Calu3 (cell line): ENCODE measurements at regions not wholly inside any gene's neighbourhood (a gene's known extent, or its start where the extent isn't known, plus 50 kb on each side); places are given as distances from the start of the nearest gene placed in this dataset.
"Not testable (repeated sequence)": the region's sequence is repeated elsewhere in the genome, so short reads cannot be mapped to it uniquely, and the experiment has no call there.

Experiments
- BruUV-seq: library from RNA; stranded (reverse); fragments of 400-500 nt; replicated peaks from 2 replicates; lab custom pipeline; 2021; lab: Mats Ljungman, UMichigan
- CTCF ChIA-PET: fragments of 300-600 bp; sonication (Branson Sonifier 250); formaldehyde crosslinking; loops from one replicate; lab custom pipeline; 2022; ENCODE audit warnings: antibody characterized with exemption; lab: Charles Lee
- DNase-seq: peaks from one replicate; pipeline ENCODE4 v3.0.0; 2022
- H3K27ac Mint-ChIP-seq: one replicate; pipeline ENCODE4 v1.8.0; 2022; ENCODE audit warnings: mixed read lengths; ENCODE audit not compliant: unreplicated experiment
- H3K27me3 Mint-ChIP-seq: one replicate; pipeline ENCODE4 v1.8.0; 2022; ENCODE audit warnings: mixed read lengths; ENCODE audit not compliant: unreplicated experiment
- H3K36me3 Mint-ChIP-seq: one replicate; pipeline ENCODE4 v1.8.0; 2022; ENCODE audit warnings: mild to moderate bottlenecking, moderate library complexity, mixed read lengths; ENCODE audit not compliant: insufficient read depth, unreplicated experiment
- H3K4me1 Mint-ChIP-seq: one replicate; pipeline ENCODE4 v1.8.0; 2022; ENCODE audit warnings: mild to moderate bottlenecking, low read depth, mixed read lengths; ENCODE audit not compliant: unreplicated experiment
- H3K4me3 Mint-ChIP-seq: one replicate; pipeline ENCODE4 v1.8.0; 2022; ENCODE audit warnings: mild to moderate bottlenecking, low read depth, moderate library complexity, mixed read lengths; ENCODE audit not compliant: unreplicated experiment
- H3K9me3 Mint-ChIP-seq: one replicate; pipeline ENCODE4 v1.8.0; 2022; ENCODE audit warnings: low read depth, mixed read lengths; ENCODE audit not compliant: unreplicated experiment
- CTCF ChIP-seq: fragments of 200-600 bp; IDR thresholded peaks from one replicate; pipeline ENCODE4 v1.8.0; 2022; ENCODE audit warnings: antibody characterized with exemption; ENCODE audit not compliant: unreplicated experiment
- intact Hi-C: fragments of 100-400 bp; cut with micrococcal nuclease; formaldehyde crosslinking; loops from one replicate; pipeline ENCODE4 v1.10.0; 2022; ENCODE audit not compliant: unreplicated experiment

- no peaks in the 10 kb centered on the region for H3K9me3 Mint-ChIP-seq
- no peak overlapping the region for H3K27ac Mint-ChIP-seq
- H3K36me3 Mint-ChIP-seq, result no peaks in the 10 kb centered on the region
- H3K27me3 Mint-ChIP-seq, result peaks cover 55% of the 10 kb centered on the region
- CTCF ChIA-PET, result no interaction called here
- no peak for TF ChIP-seq CTCF
- BruUV-seq, result no TSS peak
- no peak for DNase-seq
- intact Hi-C loops, result no loop called here
- H3K4me1 Mint-ChIP-seq, result no peaks in the 10 kb centered on the region
- H3K4me3 Mint-ChIP-seq, result no peak overlapping the region
Observed at GRCh38 chr4:54445866-54446265, 211.9 kb upstream of the KIT start.

- no peaks in the 10 kb centered on the region for H3K36me3 Mint-ChIP-seq
- CTCF ChIA-PET, result no interaction called here
Observed at GRCh38 chr4:54446581-54446980, 211.2 kb upstream of the KIT start.

GRCh38 chr4:54447304-54447703 lies 210.5 kb upstream of the KIT start:
- no TSS peak for BruUV-seq
- Mint-ChIP-seq H3K27ac (no peak overlapping the region), H3K4me3 (no peak overlapping the region), H3K36me3 (no peaks in the 10 kb centered on the region), H3K9me3 (no peaks in the 10 kb centered on the region), H3K4me1 (no peaks in the 10 kb centered on the region), H3K27me3 (peaks cover 64% of the 10 kb centered on the region)
- CTCF ChIA-PET, result no interaction called here
- TF ChIP-seq CTCF, result no peak
- DNase-seq, result no peak
- intact Hi-C loops, result no loop called here

More at GRCh38 chr4:54446581-54446980, 211.2 kb upstream of the KIT start:
- no TSS peak for BruUV-seq
- no peak for DNase-seq
- intact Hi-C loops, result no loop called here
- no peak for TF ChIP-seq CTCF
- no peaks in the 10 kb centered on the region for H3K9me3 Mint-ChIP-seq
- H3K4me1 Mint-ChIP-seq, result no peaks in the 10 kb centered on the region
- no peak overlapping the region for H3K4me3 Mint-ChIP-seq
- H3K27ac Mint-ChIP-seq, result no peak overlapping the region
- H3K27me3 Mint-ChIP-seq, result peaks cover 62% of the 10 kb centered on the region

GRCh38 chr4:54449999-54450398 lies 207.8 kb upstream of the KIT start:
- DNase-seq, result no peak
- no peaks in the 10 kb centered on the region for H3K36me3 Mint-ChIP-seq
- CTCF ChIA-PET, result no interaction called here
- no peak for TF ChIP-seq CTCF
- H3K4me1 Mint-ChIP-seq, result no peaks in the 10 kb centered on the region
- no peak overlapping the region for H3K4me3 Mint-ChIP-seq
- H3K9me3 Mint-ChIP-seq, result no peaks in the 10 kb centered on the region
- intact Hi-C loops, result no loop called here
- no TSS peak for BruUV-seq
- peaks cover 59% of the 10 kb centered on the region for H3K27me3 Mint-ChIP-seq
- no peak overlapping the region for H3K27ac Mint-ChIP-seq

GRCh38 chr4:54466960-54467359 lies 190.8 kb upstream of the KIT start:
- H3K4me1 Mint-ChIP-seq, intact Hi-C loops, H3K27me3 Mint-ChIP-seq: not testable (repeated sequence)

More at GRCh38 chr4:54466960-54467359, 190.8 kb upstream of the KIT start:
- H3K4me3 Mint-ChIP-seq, BruUV-seq, H3K36me3 Mint-ChIP-seq, H3K9me3 Mint-ChIP-seq, H3K27ac Mint-ChIP-seq, DNase-seq, CTCF ChIA-PET: not testable (repeated sequence)
